ENCODE measurements at regions not wholly inside any gene's neighbourhood (a gene's known extent, or its start where the extent isn't known, plus 50 kb on each side); places are given as distances from the start of the nearest gene placed in this dataset.

- intact Hi-C loops (cut with micrococcal nuclease): no loop called here
- Mint-ChIP-seq H3K27me3 (ENCODE audit: insufficient read depth, unreplicated experiment) (no peaks in the 10 kb centered on the region), H3K9me3 (ENCODE audit: unreplicated experiment) (no peaks in the 10 kb centered on the region), H3K36me3 (ENCODE audit: insufficient read depth, unreplicated experiment) (no peaks in the 10 kb centered on the region), H3K27ac (ENCODE audit: low read depth, unreplicated experiment) (no peak overlapping the region), H3K4me3 (ENCODE audit: unreplicated experiment) (no peak overlapping the region), H3K4me1 (ENCODE audit: insufficient read depth, unreplicated experiment) (no peaks in the 10 kb centered on the region)
- BruUV-seq (replicated peaks): no TSS peak
- no peak for TF ChIP-seq CTCF (IDR thresholded peaks at IDR 0.05; ENCODE audit: unreplicated experiment)
- ChIA-PET CTCF (interaction anchor here (0.5 kb wide), 1 partner anchor 295 kb away, joined by 3 read pairs; no protein-coding TSS in a partner anchor), POLR2A (no interaction called here)
- DNase-seq (ENCODE audit: unreplicated experiment): no peak
These were observed 227.7 kb upstream of the TENM4 start for GRCh38 chr11:79668575-79668974.

- Mint-ChIP-seq H3K36me3 (ENCODE audit: insufficient read depth, unreplicated experiment) (no peaks in the 10 kb centered on the region), H3K27ac (ENCODE audit: low read depth, unreplicated experiment) (no peak overlapping the region), H3K4me3 (ENCODE audit: unreplicated experiment) (no peak overlapping the region), H3K4me1 (ENCODE audit: insufficient read depth, unreplicated experiment) (no peaks in the 10 kb centered on the region), H3K27me3 (ENCODE audit: insufficient read depth, unreplicated experiment) (no peaks in the 10 kb centered on the region), H3K9me3 (ENCODE audit: unreplicated experiment) (no peaks in the 10 kb centered on the region)
- no peak for TF ChIP-seq CTCF (IDR thresholded peaks at IDR 0.05; ENCODE audit: unreplicated experiment)
- ChIA-PET POLR2A (interaction anchor here (0.6 to 0.7 kb wide), 2 partner anchors 11 to 203 kb away, joined by 3 read pairs; no protein-coding TSS in a partner anchor), CTCF (interaction anchor here (0.6 kb wide), 1 partner anchor 126 kb away, joined by 4 read pairs; no protein-coding TSS in a partner anchor)
- DNase-seq (ENCODE audit: unreplicated experiment): no peak
- intact Hi-C loops (cut with micrococcal nuclease): no loop called here
- BruUV-seq (replicated peaks): no TSS peak
These were observed 226.6 kb upstream of the TENM4 start for GRCh38 chr11:79667380-79667779.

- Mint-ChIP-seq H3K36me3 (ENCODE audit: insufficient read depth, unreplicated experiment) (no peaks in the 10 kb centered on the region), H3K9me3 (ENCODE audit: unreplicated experiment) (no peaks in the 10 kb centered on the region), H3K4me3 (ENCODE audit: unreplicated experiment) (no peak overlapping the region), H3K27ac (ENCODE audit: low read depth, unreplicated experiment) (no peak overlapping the region), H3K4me1 (ENCODE audit: insufficient read depth, unreplicated experiment) (no peaks in the 10 kb centered on the region), H3K27me3 (ENCODE audit: insufficient read depth, unreplicated experiment) (no peaks in the 10 kb centered on the region)
- CTCF ChIA-PET: interaction anchor here (0.6 to 1.1 kb wide), 2 partner anchors 14 to 563 kb away, joined by 3 read pairs; no protein-coding TSS in a partner anchor
- intact Hi-C loops (cut with micrococcal nuclease): no loop called here
- POLR2A ChIA-PET: no interaction called here
- DNase-seq (ENCODE audit: unreplicated experiment): no peak
- no TSS peak for BruUV-seq (replicated peaks)
- TF ChIP-seq CTCF (IDR thresholded peaks at IDR 0.05; ENCODE audit: unreplicated experiment): no peak
These were observed 222.2 kb upstream of the TENM4 start for GRCh38 chr11:79663017-79663416.

GRCh38 chr11:79661373-79661772, 220.5 kb upstream of the TENM4 start:
- CTCF ChIA-PET: interaction anchor here (0.6 kb wide), 2 partner anchors 921 to 1576 kb away, joined by 3 read pairs; no protein-coding TSS in a partner anchor
- H3K4me1 Mint-ChIP-seq (ENCODE audit: insufficient read depth, unreplicated experiment): no peaks in the 10 kb centered on the region
- H3K27me3 Mint-ChIP-seq (ENCODE audit: insufficient read depth, unreplicated experiment): no peaks in the 10 kb centered on the region
- no peak for DNase-seq (ENCODE audit: unreplicated experiment)
- no peaks in the 10 kb centered on the region for H3K9me3 Mint-ChIP-seq (ENCODE audit: unreplicated experiment)
- TF ChIP-seq CTCF (IDR thresholded peaks at IDR 0.05; ENCODE audit: unreplicated experiment): no peak
- BruUV-seq (replicated peaks): no TSS peak
- no peaks in the 10 kb centered on the region for H3K36me3 Mint-ChIP-seq (ENCODE audit: insufficient read depth, unreplicated experiment)
- H3K27ac Mint-ChIP-seq (ENCODE audit: low read depth, unreplicated experiment): no peak overlapping the region
- H3K4me3 Mint-ChIP-seq (ENCODE audit: unreplicated experiment): no peak overlapping the region
- POLR2A ChIA-PET: no interaction called here
- intact Hi-C loops (cut with micrococcal nuclease): no loop called here

Measured in MCF 10A (cell line).